Hippocampal formation (tissue), 2 donors: ENCODE measurements at regions not wholly inside any gene's neighbourhood (a gene's known extent, or its start where the extent isn't known, plus 50 kb on each side); places are given as distances from the start of the nearest gene placed in this dataset.

Source experiments
- DNase-seq, 2 donors: peaks; one replicate each; lab custom pipeline; 2025; lab: John Stamatoyannopoulos, UW

- DNase-seq: no peak
These were observed 193.3 kb downstream of the PHLDA1 start for GRCh38 chr12:75838309-75838708.

GRCh38 chr12:75837700-75838099, 193.9 kb downstream of the PHLDA1 start:
- no peak for DNase-seq

- no peak for DNase-seq
These were observed 195.0 kb downstream of the PHLDA1 start for GRCh38 chr12:75836533-75836932.

- DNase-seq: no peak
These were observed 197.0 kb downstream of the PHLDA1 start for GRCh38 chr12:75834591-75834990.

- no peak for DNase-seq
These were observed 198.3 kb downstream of the PHLDA1 start for GRCh38 chr12:75833268-75833667.

- DNase-seq: no peak
These were observed 200.2 kb downstream of the PHLDA1 start for GRCh38 chr12:75831402-75831801.

- DNase-seq: no peak
These were observed 204.5 kb downstream of the PHLDA1 start for GRCh38 chr12:75827061-75827460.

- no peak for DNase-seq
These were observed 205.9 kb downstream of the PHLDA1 start for GRCh38 chr12:75825686-75826085.

- DNase-seq: no peak
These were observed 208.1 kb downstream of the PHLDA1 start for GRCh38 chr12:75823475-75823874.

- no peak for DNase-seq
These were observed 209.2 kb downstream of the PHLDA1 start for GRCh38 chr12:75822416-75822815.

- no peak for DNase-seq
These were observed 210.6 kb downstream of the PHLDA1 start for GRCh38 chr12:75820848-75821578.

GRCh38 chr12:75820071-75820470, 211.5 kb downstream of the PHLDA1 start:
- no peak for DNase-seq

GRCh38 chr12:75819512-75819911, 212.1 kb downstream of the PHLDA1 start:
- no peak for DNase-seq

- DNase-seq: no peak
These were observed 212.7 kb downstream of the PHLDA1 start for GRCh38 chr12:75818863-75819262.

GRCh38 chr12:75816897-75817296, 214.7 kb downstream of the PHLDA1 start:
- DNase-seq: no peak

GRCh38 chr12:75815756-75816155, 215.8 kb downstream of the PHLDA1 start:
- DNase-seq: no peak

- no peak for DNase-seq
These were observed 216.5 kb downstream of the PHLDA1 start for GRCh38 chr12:75814851-75815754.

- DNase-seq: no peak
These were observed 218.5 kb downstream of the PHLDA1 start for GRCh38 chr12:75813072-75813471.

GRCh38 chr12:75812271-75813018, 219.1 kb downstream of the PHLDA1 start:
- DNase-seq: no peak

- DNase-seq: no peak
These were observed 221.8 kb downstream of the PHLDA1 start for GRCh38 chr12:75809746-75810145.

- no peak for DNase-seq
These were observed 224.1 kb downstream of the PHLDA1 start for GRCh38 chr12:75807494-75807893.

- DNase-seq: no peak
These were observed 225.7 kb downstream of the PHLDA1 start for GRCh38 chr12:75805905-75806304.
